Activated CD8-positive, alpha-beta memory T cell treated with anti-CD3 and anti-CD28 coated beads, Interleukin-2, amount 50 U/mL, for 48 hours (primary cell): ENCODE measurements at regions not wholly inside any gene's neighbourhood (a gene's known extent, or its start where the extent isn't known, plus 50 kb on each side); places are given as distances from the start of the nearest gene placed in this dataset.

Experiments
- DNase-seq: peaks from one replicate; pipeline ENCODE4 v3.0.0-alpha.2; 2020

- DNase-seq: no peak
These were observed 93.0 kb downstream of the PPP1R3A start for GRCh38 chr7:113825832-113826231.

GRCh38 chr7:113824117-113824823, 94.5 kb downstream of the PPP1R3A start:
- no peak for DNase-seq

DNA sequence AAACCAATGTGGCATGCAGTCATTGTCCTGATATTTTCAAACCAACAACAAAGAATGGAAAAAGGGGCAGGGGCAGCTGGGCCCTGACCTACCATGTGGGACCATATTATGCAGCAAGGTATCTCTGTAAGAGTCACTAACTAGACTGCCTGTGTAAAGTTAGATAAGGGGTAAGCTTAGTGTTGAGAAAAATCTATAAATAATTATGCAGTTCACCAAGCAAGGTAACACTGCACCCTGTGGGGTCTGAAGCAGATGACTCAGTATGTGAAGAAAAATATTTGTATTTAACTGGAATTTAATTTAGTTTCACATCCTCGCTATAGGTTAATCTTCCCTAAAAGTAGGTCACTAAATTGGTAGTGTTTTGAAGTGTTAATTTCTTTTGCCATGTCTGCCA, 99.3 kb downstream of the PPP1R3A start:
- DNase-seq: no peak

GRCh38 chr7:113816639-113817038, 102.2 kb downstream of the PPP1R3A start:
- no peak for DNase-seq

DNA sequence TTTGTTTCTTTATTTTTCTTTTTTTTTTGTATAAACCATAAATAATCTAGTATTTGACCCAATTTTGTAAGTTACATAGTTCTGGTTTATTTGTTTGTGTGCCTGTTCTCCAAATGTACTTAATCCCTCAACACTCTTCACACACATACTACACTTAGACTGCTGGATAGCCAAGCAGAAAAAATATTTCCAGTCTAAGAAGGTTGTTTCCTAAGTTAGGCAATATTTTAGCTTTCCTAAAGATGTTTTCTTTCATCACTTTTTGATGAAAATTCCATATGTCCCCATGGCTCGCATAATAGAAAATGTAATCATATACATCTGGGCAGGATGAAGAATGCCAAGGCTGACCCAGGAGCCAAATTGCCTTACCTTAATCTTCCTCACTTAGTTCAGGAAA, 105.3 kb downstream of the PPP1R3A start:
- no peak for DNase-seq

GRCh38 chr7:113812591-113813255, 106.1 kb downstream of the PPP1R3A start:
- DNase-seq: no peak

DNA sequence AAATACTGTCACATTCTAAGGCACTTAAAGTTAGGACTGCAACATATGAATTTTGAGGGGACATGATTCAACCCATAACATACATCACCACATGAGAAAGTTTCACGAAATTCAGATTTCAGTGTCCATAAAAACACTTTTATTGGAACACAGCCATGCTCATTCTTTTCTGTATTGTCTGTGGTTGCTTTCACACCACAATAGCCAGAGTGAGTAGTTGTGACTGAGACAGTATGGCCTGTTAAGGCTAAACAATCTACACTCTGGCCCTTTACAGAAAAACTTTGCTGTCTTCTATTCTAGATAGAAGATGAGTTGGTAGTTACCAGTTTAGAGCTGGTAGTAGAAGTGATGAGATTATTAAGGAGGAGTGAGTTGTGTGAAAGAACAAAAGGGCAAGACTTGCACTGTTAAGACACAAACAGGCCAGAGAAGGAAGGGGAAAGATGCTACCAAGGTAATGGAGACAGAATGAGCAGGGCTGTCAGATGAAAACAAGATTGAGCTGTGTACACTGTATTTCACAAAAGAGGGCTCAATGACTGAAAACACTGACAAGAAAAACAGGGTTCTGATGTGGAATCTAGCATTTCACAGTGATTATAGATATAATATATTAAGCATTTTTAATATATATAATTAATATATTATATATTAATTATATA, 108.6 kb downstream of the PPP1R3A start:
- DNase-seq: no peak

DNA sequence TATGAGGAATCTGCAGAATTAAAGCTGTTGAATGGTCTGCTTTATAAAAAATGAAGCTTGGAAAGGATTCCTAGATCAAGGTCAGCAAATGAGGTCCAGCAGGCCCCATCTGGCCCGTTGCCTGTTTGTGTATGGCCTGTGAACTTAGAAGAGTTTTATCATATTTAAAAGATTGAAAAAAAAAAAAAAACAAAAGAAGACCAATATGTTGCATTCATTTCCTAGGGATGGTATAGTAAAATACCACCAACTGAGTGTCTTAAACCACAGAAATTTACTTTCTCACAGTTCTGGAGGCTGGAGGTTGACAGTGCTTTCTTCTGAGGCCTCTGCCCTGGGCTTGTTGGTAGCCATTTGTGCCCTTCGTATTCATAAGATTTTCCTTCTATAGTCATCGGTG, 109.2 kb downstream of the PPP1R3A start:
- no peak for DNase-seq

GRCh38 chr7:113806633-113807327, 112.0 kb downstream of the PPP1R3A start:
- DNase-seq: no peak

DNA sequence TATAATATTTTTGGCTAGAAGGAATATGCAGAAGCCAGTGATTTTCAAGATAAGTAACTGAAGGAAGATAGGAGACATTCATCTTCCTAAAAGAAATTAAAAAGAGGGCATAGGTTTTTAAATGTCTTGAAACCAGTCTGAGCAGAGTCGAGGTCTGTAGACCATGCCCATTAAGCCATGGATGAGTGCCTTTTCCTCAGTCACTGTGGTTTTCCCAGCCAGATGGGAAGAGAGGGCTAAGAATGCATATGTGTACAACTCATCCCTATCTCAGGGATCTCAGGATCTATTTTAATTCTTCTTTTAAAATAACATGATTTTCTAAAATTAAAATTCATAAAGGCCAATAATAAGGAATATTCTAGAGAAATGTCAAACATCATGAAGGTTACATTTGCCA, 112.8 kb downstream of the PPP1R3A start:
- DNase-seq: no peak

- no peak for DNase-seq
These were observed 114.2 kb downstream of the PPP1R3A start for GRCh38 chr7:113804475-113805095.

DNA sequence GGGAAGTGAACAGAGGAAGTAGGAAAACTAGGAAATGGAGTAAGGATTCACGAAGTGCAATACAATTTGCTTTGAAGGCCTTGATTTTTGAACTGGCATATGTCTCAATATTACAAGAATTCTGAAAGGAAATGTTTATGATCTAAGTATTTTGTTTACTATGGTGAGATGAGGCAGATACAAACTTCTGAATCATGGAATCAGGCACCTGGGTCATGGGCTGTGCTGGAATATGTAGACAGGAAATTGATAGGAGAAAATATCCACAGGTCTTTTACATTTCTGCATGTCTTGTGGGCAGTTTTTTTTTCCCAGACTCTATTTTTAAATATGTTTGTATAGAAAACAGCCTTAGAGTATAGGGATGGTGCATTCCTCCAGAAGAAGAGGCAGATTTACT, 117.1 kb downstream of the PPP1R3A start:
- DNase-seq: no peak

DNA sequence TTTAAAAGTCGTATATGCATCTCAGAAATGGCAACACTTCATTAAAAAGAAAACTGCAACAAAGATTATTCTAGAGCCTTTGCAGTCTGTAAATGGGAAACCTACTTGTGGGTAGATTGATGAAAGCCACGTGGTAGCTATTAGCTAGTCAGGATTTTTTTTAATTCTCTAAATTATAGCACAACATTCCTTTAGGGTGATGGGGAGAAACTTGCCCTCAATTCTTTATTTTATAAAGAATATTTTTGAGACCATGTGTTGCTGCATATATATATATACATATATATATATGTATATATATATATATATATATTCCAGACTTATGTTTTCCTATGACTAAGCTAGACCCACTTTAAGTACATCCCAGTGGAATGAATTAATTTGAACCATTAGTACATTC, 118.0 kb downstream of the PPP1R3A start:
- no peak for DNase-seq

DNA sequence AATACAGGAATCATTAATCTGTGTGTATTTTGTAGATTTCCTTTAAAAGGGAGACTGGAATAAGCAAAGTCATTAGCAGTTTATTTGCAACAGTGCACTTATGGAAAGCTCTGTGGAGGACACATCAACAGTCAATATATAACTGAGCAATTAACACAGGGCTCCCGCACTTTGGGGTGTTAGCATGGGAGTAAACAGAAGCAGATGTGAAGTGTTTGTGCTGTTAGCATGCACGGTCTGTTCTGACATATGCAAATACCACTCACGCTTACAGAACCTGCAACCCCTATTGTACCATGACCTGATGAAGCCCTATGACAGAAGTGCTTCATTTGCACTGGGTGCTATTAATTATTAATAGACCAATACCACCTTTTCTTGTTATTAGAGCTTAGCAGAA, 118.9 kb downstream of the PPP1R3A start:
- DNase-seq: no peak

DNA sequence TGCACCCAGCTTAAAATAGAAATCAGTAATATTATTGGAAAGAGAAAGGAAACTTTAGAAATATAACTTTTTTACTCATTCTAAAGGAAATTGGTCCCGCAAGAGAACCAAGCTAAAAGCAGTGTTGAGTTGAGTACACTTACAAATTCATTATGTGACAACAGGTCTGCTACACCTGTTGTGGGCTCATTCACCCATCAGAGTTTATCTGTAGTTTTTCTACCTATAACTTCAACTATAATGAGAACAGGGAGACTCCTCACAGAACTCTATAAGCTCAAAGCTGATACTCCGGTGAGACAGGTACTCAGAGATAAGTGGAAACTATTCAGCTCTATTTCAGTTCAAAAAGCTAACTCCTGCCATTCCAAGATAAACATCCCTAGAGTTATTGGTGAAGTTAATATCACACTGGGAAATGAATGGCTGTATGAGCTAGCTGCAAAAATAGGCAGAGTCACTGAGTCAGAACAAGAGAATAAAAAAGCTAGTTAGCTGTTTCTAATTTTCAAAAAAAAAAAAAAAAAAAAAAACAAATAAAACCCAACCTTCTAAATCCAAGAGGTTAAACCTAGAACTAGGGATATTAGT, 121.3 kb downstream of the PPP1R3A start:
- DNase-seq: no peak

GRCh38 chr7:113796557-113796956, 122.3 kb downstream of the PPP1R3A start:
- DNase-seq: no peak

DNA sequence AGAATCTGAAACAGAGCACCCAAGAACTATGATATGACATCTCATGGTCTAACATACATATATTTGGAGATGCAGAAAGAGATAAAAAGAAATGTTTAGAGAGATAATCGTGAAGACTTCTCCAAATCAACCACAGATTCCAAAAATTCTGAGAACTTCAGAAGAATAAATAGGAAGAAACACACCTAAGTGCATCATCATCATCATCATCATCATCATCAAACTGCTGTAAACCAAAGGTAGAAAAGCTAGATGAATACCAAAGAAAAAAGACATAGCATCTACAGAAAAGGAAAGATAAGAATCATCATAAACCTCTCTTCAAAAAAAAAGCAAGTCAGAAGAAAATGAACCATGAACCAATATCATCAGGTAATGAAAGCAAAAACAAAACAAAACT, 124.2 kb downstream of the PPP1R3A start:
- DNase-seq: no peak

DNA sequence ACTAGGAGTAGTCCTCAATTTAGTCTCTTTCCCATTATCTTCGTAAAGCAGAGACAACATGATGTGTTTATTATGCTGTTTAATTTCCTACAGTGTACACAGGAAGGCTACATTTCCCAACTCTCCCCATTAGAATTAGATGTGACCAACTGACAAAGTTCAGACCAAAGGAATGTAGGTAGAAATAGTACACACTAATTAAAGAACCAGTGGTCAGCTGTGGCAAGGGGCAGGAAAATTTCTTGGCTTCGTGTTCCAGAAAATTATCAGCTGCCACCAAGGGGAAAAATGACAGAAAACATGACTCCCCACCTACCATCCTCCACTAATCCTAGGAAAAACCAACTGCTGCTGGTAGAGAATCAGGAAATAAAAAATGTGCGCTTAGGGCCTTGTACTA, 125.6 kb downstream of the PPP1R3A start:
- DNase-seq: no peak

DNA sequence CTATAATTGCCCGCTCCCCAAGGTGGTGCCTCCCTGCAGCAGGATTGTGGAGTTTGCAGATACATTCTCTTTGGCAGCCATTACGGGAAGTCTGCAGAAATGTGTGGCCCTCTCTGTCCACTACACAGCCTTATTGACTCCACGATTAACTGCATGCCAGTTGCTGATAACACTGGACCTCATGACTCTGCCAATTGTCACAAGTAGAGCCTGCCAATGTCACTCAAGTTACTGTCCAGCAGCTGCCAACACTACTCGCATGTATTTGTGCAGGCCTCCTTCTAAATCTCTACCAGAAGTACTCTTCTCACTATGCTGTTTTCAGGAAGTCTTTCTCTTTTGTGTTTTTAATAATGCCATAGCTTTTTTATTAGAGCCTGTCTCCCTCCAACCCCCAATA, 128.8 kb downstream of the PPP1R3A start:
- DNase-seq: no peak

DNA sequence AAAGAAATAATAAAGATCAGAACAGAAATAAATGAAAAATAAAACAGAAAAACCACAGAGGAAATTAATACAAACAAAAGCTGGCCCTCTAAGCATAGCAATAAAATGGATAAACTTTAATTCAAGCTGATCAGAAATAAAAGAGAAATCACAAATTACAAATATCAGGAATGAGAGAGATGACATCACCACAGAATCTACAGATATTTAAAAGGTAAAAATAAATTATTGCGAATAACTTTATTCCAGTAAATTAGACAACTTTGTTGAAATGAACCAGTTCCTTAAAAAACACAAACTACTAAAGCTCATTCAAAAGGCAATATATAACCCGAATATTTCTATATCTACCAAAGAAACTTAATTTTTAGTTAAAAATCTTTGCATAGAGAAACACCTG, 131.7 kb downstream of the PPP1R3A start:
- DNase-seq: no peak

DNA sequence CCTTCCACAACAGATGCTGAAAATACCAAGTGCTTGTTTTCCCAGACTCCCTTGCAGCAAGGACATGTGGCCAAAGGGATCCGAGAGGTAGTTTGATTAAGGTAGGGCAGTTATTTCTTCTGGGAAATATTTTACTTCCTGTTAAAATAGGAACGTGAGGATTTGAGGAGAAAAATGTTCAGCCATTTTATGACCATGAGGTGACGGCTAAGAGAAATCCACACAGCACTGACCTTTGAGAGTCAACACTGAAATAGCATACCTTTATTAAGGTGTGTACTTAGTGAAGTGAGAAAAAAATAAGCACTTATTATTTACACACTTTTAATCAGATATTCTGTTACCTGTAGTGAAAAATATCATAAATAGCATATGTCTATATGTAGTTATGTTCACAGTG, 133.9 kb downstream of the PPP1R3A start:
- no peak for DNase-seq

DNA sequence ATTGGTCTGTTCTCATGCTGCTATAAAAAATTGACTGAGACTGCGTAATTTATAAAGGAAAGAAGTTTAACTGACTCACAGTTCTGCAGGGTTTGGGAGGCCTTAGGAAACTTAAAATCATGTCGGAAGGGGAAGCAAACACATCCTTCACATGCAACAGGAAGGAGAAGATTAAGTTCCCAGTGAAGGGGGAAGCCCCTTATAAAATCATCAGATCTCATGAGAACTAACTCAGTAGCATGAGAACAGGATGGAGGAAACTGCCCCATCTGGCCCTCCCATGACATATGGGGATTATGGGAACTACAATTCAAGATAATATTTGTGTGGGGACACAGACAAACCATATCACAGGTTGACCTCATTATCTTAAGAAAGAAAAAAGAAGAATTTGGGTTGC, 134.5 kb downstream of the PPP1R3A start:
- DNase-seq: no peak

DNA sequence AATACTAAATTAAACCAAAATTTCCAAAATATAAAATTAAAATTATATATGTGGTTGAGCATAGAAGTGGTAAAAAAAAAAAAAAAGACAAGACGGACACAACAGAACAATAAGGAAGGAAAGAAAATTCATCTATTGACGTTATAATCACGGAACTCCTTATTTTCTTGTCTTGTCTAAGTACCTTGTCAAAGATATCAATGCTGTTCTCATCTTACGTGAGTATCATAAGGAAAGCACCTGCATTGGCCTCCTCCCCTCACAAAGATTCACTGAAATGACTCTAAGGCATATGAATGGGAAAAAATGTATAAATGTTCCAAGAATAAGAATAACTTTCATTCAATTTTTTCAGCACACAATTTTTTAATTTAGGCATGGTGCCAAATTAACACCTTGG, 135.4 kb downstream of the PPP1R3A start:
- no peak for DNase-seq
